Karpas-422 (cell line): ENCODE measurements at regions not wholly inside any gene's neighbourhood (a gene's known extent, or its start where the extent isn't known, plus 50 kb on each side); places are given as distances from the start of the nearest gene placed in this dataset.
A peak's percentile ranks its signal among the peaks of the same experiment; 100 is the strongest.

Experiments
- DNase-seq: peaks from one replicate; pipeline ENCODE4 v3.0.0-alpha.2; 2015
- H2AFZ ChIP-seq: fragments of 200-600 bp; sonication (generic); 2 replicates; pipeline ENCODE4 v1.6.1; 2014; ENCODE audit warnings: antibody characterized with exemption, low read length, mixed read lengths
- H3K27ac ChIP-seq: fragments of 200-600 bp; sonication (generic); 2 replicates; pipeline ENCODE4 v1.5.1; 2014; ENCODE audit warnings: mild to moderate bottlenecking, low read length, moderate library complexity
- H3K27me3 ChIP-seq: fragments of 200-600 bp; sonication (generic); 2 replicates; pipeline ENCODE4 v1.6.1; 2014; ENCODE audit warnings: low read length, mixed read lengths
- H3K36me3 ChIP-seq: fragments of 200-600 bp; sonication (generic); 2 replicates; pipeline ENCODE4 v1.6.1; 2014; ENCODE audit warnings: low read length, mixed read lengths; ENCODE audit not compliant: insufficient read depth
- H3K4me1 ChIP-seq: fragments of 200-600 bp; sonication (generic); 2 replicates; pipeline ENCODE4 v1.6.1; 2014; ENCODE audit warnings: mild to moderate bottlenecking, low read length, mixed read lengths
- H3K4me2 ChIP-seq: fragments of 200-600 bp; sonication (generic); 2 replicates; pipeline ENCODE4 v1.6.1; 2014; ENCODE audit warnings: low read length, low read depth, mild to moderate bottlenecking; ENCODE audit not compliant: poor library complexity, severe bottlenecking
- H3K4me3 ChIP-seq: fragments of 200-600 bp; sonication (generic); 2 replicates; pipeline ENCODE4 v1.5.1; 2014; ENCODE audit warnings: mild to moderate bottlenecking, antibody characterized with exemption, low read length, mixed read lengths
- H3K79me2 ChIP-seq: fragments of 200-600 bp; sonication (generic); 2 replicates; pipeline ENCODE4 v1.6.1; 2014; ENCODE audit warnings: mild to moderate bottlenecking, low read length, mixed read lengths
- H3K9ac ChIP-seq: fragments of 200-600 bp; sonication (generic); 2 replicates; pipeline ENCODE4 v1.6.0; 2014; ENCODE audit warnings: low read length
- H3K9me2 ChIP-seq: fragments of 200-600 bp; sonication (generic), shearing (Covaris generic); replicated peaks from 2 replicates; pipeline ENCODE4 v1.6.0; 2014; ENCODE audit warnings: mild to moderate bottlenecking, low read length, moderate library complexity; ENCODE audit not compliant: insufficient read depth
- H3K9me3 ChIP-seq: fragments of 300-700, 200-600 bp; sonication (generic); 2 replicates; pipeline ENCODE4 v1.6.1; 2014; ENCODE audit warnings: low read length, mixed read lengths
- H4K20me1 ChIP-seq: fragments of 200-600 bp; sonication (generic); 2 replicates; pipeline ENCODE4 v1.6.1; 2014; ENCODE audit warnings: mild to moderate bottlenecking, antibody characterized with exemption, low read length, low read depth; ENCODE audit not compliant: insufficient read depth

GRCh38 chr5:26143259-26143658 lies 895.1 kb downstream of the CDH9 start:
- Histone ChIP-seq H3K79me2 (no peaks in the 10 kb centered on the region), H3K4me2 (no peak overlapping the region), H3K27me3 (no peaks in the 10 kb centered on the region), H3K36me3 (no peaks in the 10 kb centered on the region), H3K9ac (no peak overlapping the region), H3K9me2 (no peaks in the 10 kb centered on the region), H3K27ac (no peak overlapping the region), H3K9me3 (peaks cover 7% of the 10 kb centered on the region; the same call in 1 of the 2 replicates), H4K20me1 (no peaks in the 10 kb centered on the region), H2AFZ (0 out of 2 replicates have a peak overlapping the region, but pooled peaks have one; percentile 38), H3K4me3 (no peak overlapping the region), H3K4me1 (no peaks in the 10 kb centered on the region)
- no peak for DNase-seq

- Histone ChIP-seq H3K79me2 (no peaks in the 10 kb centered on the region), H3K27me3 (no peaks in the 10 kb centered on the region), H2AFZ (no peak overlapping the region), H3K27ac (no peak overlapping the region), H3K9me2 (no peaks in the 10 kb centered on the region), H3K9ac (no peak overlapping the region), H4K20me1 (no peaks in the 10 kb centered on the region), H3K9me3 (no peaks in the 10 kb centered on the region), H3K4me1 (no peaks in the 10 kb centered on the region), H3K36me3 (no peaks in the 10 kb centered on the region), H3K4me2 (no peak overlapping the region), H3K4me3 (no peak overlapping the region)
- DNase-seq = no peak
These were observed 917.0 kb downstream of the CDH9 start for GRCh38 chr5:26121338-26121737.

GRCh38 chr5:26104175-26104574 lies 934.2 kb downstream of the CDH9 start:
- Histone ChIP-seq H3K4me2 (no peak overlapping the region), H3K36me3 (no peaks in the 10 kb centered on the region), H3K4me3 (no peak overlapping the region), H3K27me3 (no peaks in the 10 kb centered on the region), H4K20me1 (no peaks in the 10 kb centered on the region), H3K9me2 (no peaks in the 10 kb centered on the region), H3K79me2 (no peaks in the 10 kb centered on the region), H3K27ac (no peak overlapping the region), H3K9me3 (no peaks in the 10 kb centered on the region; the same call in 1 of the 2 replicates), H3K9ac (no peak overlapping the region), H3K4me1 (no peaks in the 10 kb centered on the region), H2AFZ (no peak overlapping the region)
- DNase-seq = no peak

GRCh38 chr5:26060212-26060611 lies 978.2 kb downstream of the CDH9 start:
- no peaks in the 10 kb centered on the region for H3K36me3 ChIP-seq

GRCh38 chr5:26054594-26054993 lies 983.8 kb downstream of the CDH9 start:
- no peak for DNase-seq

More at GRCh38 chr5:26060212-26060611, 978.2 kb downstream of the CDH9 start:
- DNase-seq = no peak
- no peak overlapping the region for H3K4me3 ChIP-seq
- H3K4me2 ChIP-seq = no peak overlapping the region
- no peak overlapping the region for H2AFZ ChIP-seq
- H3K9me3 ChIP-seq = no peaks in the 10 kb centered on the region
- no peaks in the 10 kb centered on the region for H3K79me2 ChIP-seq
- H4K20me1 ChIP-seq = no peaks in the 10 kb centered on the region
- no peaks in the 10 kb centered on the region for H3K4me1 ChIP-seq
- H3K9ac ChIP-seq = no peak overlapping the region
- no peaks in the 10 kb centered on the region for H3K27me3 ChIP-seq
- H3K9me2 ChIP-seq = no peaks in the 10 kb centered on the region
- no peak overlapping the region for H3K27ac ChIP-seq

GRCh38 chr5:26034813-26035212 lies 1003.6 kb downstream of the CDH9 start:
- H3K4me3 ChIP-seq = no peak overlapping the region
- H3K27ac ChIP-seq = no peak overlapping the region
- H3K4me1 ChIP-seq = no peaks in the 10 kb centered on the region
- no peak for DNase-seq
- no peaks in the 10 kb centered on the region for H3K79me2 ChIP-seq
- no peak overlapping the region for H3K9ac ChIP-seq
- H2AFZ ChIP-seq = no peak overlapping the region
- no peaks in the 10 kb centered on the region for H3K36me3 ChIP-seq
- H3K4me2 ChIP-seq = no peak overlapping the region
- no peaks in the 10 kb centered on the region for H3K9me2 ChIP-seq
- H4K20me1 ChIP-seq = no peaks in the 10 kb centered on the region
- H3K27me3 ChIP-seq = no peaks in the 10 kb centered on the region
- H3K9me3 ChIP-seq = no peaks in the 10 kb centered on the region

More at GRCh38 chr5:26054594-26054993, 983.8 kb downstream of the CDH9 start:
- Histone ChIP-seq H3K27me3 (no peaks in the 10 kb centered on the region), H3K27ac (no peak overlapping the region), H2AFZ (no peak overlapping the region), H3K4me2 (no peak overlapping the region), H3K79me2 (no peaks in the 10 kb centered on the region), H3K4me3 (no peak overlapping the region), H3K36me3 (no peaks in the 10 kb centered on the region), H4K20me1 (no peaks in the 10 kb centered on the region), H3K9me3 (no peaks in the 10 kb centered on the region; the same call in 1 of the 2 replicates), H3K4me1 (no peaks in the 10 kb centered on the region), H3K9me2 (no peaks in the 10 kb centered on the region), H3K9ac (no peak overlapping the region)

- no peak overlapping the region for H3K4me3 ChIP-seq
- H3K9ac ChIP-seq = no peak overlapping the region
- H3K4me1 ChIP-seq = no peaks in the 10 kb centered on the region
- no peaks in the 10 kb centered on the region for H4K20me1 ChIP-seq
- no peaks in the 10 kb centered on the region for H3K27me3 ChIP-seq
- no peak for DNase-seq
- H3K4me2 ChIP-seq = no peak overlapping the region
- no peaks in the 10 kb centered on the region for H3K9me3 ChIP-seq
- no peaks in the 10 kb centered on the region for H3K79me2 ChIP-seq
- H3K9me2 ChIP-seq = no peaks in the 10 kb centered on the region
- no peak overlapping the region for H2AFZ ChIP-seq
- H3K27ac ChIP-seq = no peak overlapping the region
- H3K36me3 ChIP-seq = no peaks in the 10 kb centered on the region
These were observed 1006.9 kb downstream of the CDH9 start for GRCh38 chr5:26031481-26031880.

GRCh38 chr5:26026044-26026443 lies 1012.3 kb downstream of the CDH9 start:
- no peaks in the 10 kb centered on the region for H3K27me3 ChIP-seq
- H3K4me3 ChIP-seq = no peak overlapping the region
- no peak overlapping the region for H2AFZ ChIP-seq
- no peaks in the 10 kb centered on the region for H4K20me1 ChIP-seq
- H3K9me3 ChIP-seq = no peaks in the 10 kb centered on the region
- no peaks in the 10 kb centered on the region for H3K79me2 ChIP-seq
- no peak overlapping the region for H3K27ac ChIP-seq
- no peaks in the 10 kb centered on the region for H3K9me2 ChIP-seq
- H3K36me3 ChIP-seq = no peaks in the 10 kb centered on the region
- no peak overlapping the region for H3K4me2 ChIP-seq
- DNase-seq = no peak
- H3K4me1 ChIP-seq = no peaks in the 10 kb centered on the region
- no peak overlapping the region for H3K9ac ChIP-seq

- peak; percentile 66 for DNase-seq
- Histone ChIP-seq H2AFZ (no peak overlapping the region), H3K4me1 (no peaks in the 10 kb centered on the region), H3K27me3 (no peaks in the 10 kb centered on the region), H3K9me2 (no peaks in the 10 kb centered on the region), H3K4me3 (no peak overlapping the region), H3K27ac (no peak overlapping the region), H3K9me3 (no peaks in the 10 kb centered on the region), H3K4me2 (no peak overlapping the region), H3K9ac (no peak overlapping the region), H4K20me1 (no peaks in the 10 kb centered on the region), H3K79me2 (no peaks in the 10 kb centered on the region), H3K36me3 (no peaks in the 10 kb centered on the region)
These were observed 1013.6 kb downstream of the CDH9 start for GRCh38 chr5:26024774-26025173.
